Endothelial cell of umbilical vein (primary cell): ENCODE measurements at regions not wholly inside any gene's neighbourhood (a gene's known extent, or its start where the extent isn't known, plus 50 kb on each side); places are given as distances from the start of the nearest gene placed in this dataset.

Source experiments
- CTCF ChIP-seq, 2 donors: IDR thresholded peaks; 1 replicate in 1 of 2; 2 replicates in 1 of 2; pipeline ENCODE4 v1.5.1; 2011; ENCODE audit warnings: low read length in 2 of 2, mild to moderate bottlenecking in 2 of 2, moderate library complexity in 2 of 2, control low read depth in 1 of 2, inconsistent platforms in 1 of 2, low read depth in 1 of 2; ENCODE audit not compliant: insufficient read depth in 1 of 2; ENCODE audit errors: extremely low read depth in 1 of 2
- EZH2 ChIP-seq: IDR thresholded peaks from 2 replicates; pipeline ENCODE4 v1.6.1; 2012; ENCODE audit warnings: borderline replicate concordance, low read depth, mild to moderate bottlenecking, moderate library complexity, low read length, inconsistent platforms; ENCODE audit not compliant: severe bottlenecking
- FOS ChIP-seq: IDR thresholded peaks from 2 replicates; pipeline ENCODE4 v1.6.1; 2011; ENCODE audit warnings: mild to moderate bottlenecking, low read length, moderate library complexity, borderline replicate concordance; ENCODE audit not compliant: insufficient read depth

GRCh38 chr11:70745941-70746340 is 347.6 kb downstream of the CTTN start:
- TF ChIP-seq EZH2 (no peak), FOS (no peak), CTCF (IDR thresholded peaks at IDR 0.05; ENCODE audit: extremely low read depth in 1 of 2, insufficient read depth in 1 of 2, low read depth in 1 of 2, low read length in 2 of 2) (no peak)
